NOMO-1 (cell line): ENCODE measurements at regions not wholly inside any gene's neighbourhood (a gene's known extent, or its start where the extent isn't known, plus 50 kb on each side); places are given as distances from the start of the nearest gene placed in this dataset.

Experiments
- DNase-seq, 2 experiments: peaks; one replicate each; lab custom pipeline; 2025; ENCODE audit not compliant: unreplicated experiment in 2 of 2; lab: John Stamatoyannopoulos, UW

- DNase-seq = no peak
These were observed 145.2 kb upstream of the ANKRD28 start for GRCh38 chr3:15942936-15943335.

- DNase-seq = no peak
These were observed 150.6 kb upstream of the ANKRD28 start for GRCh38 chr3:15948388-15948787.

GRCh38 chr3:15952543-15953175 lies 154.9 kb upstream of the ANKRD28 start:
- DNase-seq = no peak

GRCh38 chr3:15953841-15954240 lies 156.1 kb upstream of the ANKRD28 start:
- peak; percentile 18 to 21 for DNase-seq

GRCh38 chr3:15955968-15956367 lies 158.2 kb upstream of the ANKRD28 start:
- DNase-seq = no peak

- DNase-seq = no peak
These were observed 161.1 kb upstream of the ANKRD28 start for GRCh38 chr3:15958692-15959433.

GRCh38 chr3:15959434-15959811 lies 161.6 kb upstream of the ANKRD28 start:
- no peak for DNase-seq

- peak; percentile 54 to 93 for DNase-seq
These were observed 167.0 kb upstream of the ANKRD28 start for GRCh38 chr3:15964605-15965442.

GRCh38 chr3:15967577-15967976 lies 169.8 kb upstream of the ANKRD28 start:
- no peak for DNase-seq

- no peak for DNase-seq
These were observed 172.3 kb upstream of the ANKRD28 start for GRCh38 chr3:15969874-15970640.

GRCh38 chr3:15973414-15973813 lies 175.6 kb upstream of the ANKRD28 start:
- DNase-seq = no peak

- peak in 1 of 2 experiments; percentile 2 for DNase-seq
These were observed 176.2 kb upstream of the ANKRD28 start for GRCh38 chr3:15973940-15974339.

GRCh38 chr3:15974647-15975046 lies 176.9 kb upstream of the ANKRD28 start:
- peak; percentile 24 to 37 for DNase-seq

GRCh38 chr3:15976524-15976923 lies 178.7 kb upstream of the ANKRD28 start:
- no peak for DNase-seq

- DNase-seq = no peak
These were observed 179.3 kb upstream of the ANKRD28 start for GRCh38 chr3:15977090-15977489.

GRCh38 chr3:15977598-15978232 lies 179.9 kb upstream of the ANKRD28 start:
- no peak for DNase-seq

GRCh38 chr3:15978801-15979200 lies 181.0 kb upstream of the ANKRD28 start:
- DNase-seq = no peak

- no peak for DNase-seq
These were observed 181.7 kb upstream of the ANKRD28 start for GRCh38 chr3:15979495-15979894.

- no peak for DNase-seq
These were observed 182.1 kb upstream of the ANKRD28 start for GRCh38 chr3:15979900-15980299.

GRCh38 chr3:15982243-15982642 lies 184.5 kb upstream of the ANKRD28 start:
- no peak for DNase-seq
